GM21423 (cell line): ENCODE measurements at regions not wholly inside any gene's neighbourhood (a gene's known extent, or its start where the extent isn't known, plus 50 kb on each side); places are given as distances from the start of the nearest gene placed in this dataset.

Experiments used
- ATAC-seq: cut with Tn5 transposase; IDR thresholded peaks from one replicate; pipeline ENCODE4 v1.9.1; 2021; ENCODE audit warnings: mild to moderate bottlenecking, moderate library complexity; ENCODE audit not compliant: unreplicated experiment

DNA sequence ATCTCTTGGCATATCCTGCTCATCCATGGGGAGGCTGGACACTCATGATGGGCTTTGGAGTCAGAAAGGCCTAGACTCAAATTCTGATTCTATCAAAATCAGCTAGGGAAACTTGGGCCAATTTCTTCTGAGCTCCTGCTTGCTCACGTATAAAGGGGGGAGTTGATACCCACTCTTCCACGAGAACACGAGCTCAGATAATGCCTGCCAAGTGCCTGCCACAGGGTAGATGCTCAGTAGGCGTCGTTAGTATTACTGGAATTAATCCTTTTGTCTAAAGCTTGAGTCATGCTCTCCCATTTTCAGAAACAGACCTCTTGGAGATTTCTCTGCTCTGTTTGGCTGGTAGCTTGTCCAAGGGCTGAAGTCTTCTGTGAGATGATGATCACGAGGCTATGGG lies 238.3 kb upstream of the MVB12B start:
- no peak for ATAC-seq

DNA sequence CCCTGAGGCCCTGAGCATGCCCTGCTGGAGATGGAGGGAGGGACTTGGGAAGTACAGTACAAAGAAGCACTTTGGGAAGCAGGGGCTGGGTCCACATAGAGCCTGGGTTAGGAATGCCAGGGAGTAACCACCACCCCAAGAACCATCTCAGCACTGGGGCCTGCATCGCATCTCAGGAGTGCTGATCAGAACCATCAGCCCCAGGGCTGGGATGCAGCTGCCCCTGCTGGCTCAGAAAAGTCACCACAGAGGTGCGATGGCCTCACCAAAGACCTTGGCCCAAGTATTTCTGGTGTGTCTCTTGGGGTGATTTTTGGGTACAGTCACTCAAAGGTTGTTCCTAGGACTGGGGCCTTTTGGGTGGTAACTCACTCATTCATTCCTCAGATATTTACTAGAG lies 236.8 kb upstream of the MVB12B start:
- no peak for ATAC-seq

DNA sequence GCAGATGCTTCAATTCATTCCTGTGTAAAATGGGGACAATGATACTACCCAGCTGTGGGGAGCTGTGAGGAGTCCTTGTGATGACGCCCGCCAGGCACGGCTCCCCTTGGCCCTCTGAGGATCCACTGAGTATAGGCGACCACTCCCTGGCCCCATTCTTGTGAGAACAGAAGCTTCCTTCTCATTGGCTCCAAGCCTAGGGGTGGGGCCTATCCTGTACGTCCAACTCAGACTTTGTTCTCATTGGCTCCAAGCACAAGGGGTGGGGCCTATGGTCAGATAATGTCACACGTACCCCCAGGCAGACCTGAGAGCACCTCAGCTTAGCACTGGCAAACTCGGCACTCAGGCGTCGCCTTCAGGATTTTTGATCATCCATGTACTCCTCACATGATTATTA lies 232.9 kb upstream of the MVB12B start:
- ATAC-seq: no peak

DNA sequence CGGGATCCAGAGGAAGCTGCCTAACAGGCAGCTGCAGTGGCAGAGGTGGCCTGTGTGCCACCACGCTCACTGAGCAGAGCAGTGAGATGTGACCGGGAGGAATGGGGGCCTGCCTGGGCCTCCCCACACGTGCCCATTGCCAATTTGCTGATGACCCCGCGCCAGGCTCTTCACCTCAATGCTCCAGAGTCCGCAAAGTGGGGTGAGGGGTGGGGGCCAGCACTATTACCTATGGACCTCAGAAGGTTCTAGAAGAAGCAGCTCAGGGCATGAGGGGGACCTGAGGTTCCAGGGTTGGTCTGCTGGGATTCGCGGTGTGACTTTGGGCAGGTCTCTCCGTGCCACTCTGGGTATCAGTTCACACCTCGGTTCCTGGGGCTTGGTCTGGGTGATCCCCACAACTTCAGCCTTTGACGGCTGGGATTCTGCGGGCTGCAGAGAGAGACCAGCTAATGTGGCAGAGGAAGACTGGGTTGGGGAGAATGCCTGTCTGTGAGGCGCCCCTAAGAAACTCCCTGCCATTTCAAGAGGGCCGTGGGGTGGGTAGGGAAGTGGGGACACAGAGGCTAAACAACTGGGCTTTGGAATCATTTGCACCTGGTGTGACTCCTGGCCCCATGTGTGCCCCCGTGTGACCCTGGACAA lies 231.0 kb upstream of the MVB12B start:
- no peak for ATAC-seq

DNA sequence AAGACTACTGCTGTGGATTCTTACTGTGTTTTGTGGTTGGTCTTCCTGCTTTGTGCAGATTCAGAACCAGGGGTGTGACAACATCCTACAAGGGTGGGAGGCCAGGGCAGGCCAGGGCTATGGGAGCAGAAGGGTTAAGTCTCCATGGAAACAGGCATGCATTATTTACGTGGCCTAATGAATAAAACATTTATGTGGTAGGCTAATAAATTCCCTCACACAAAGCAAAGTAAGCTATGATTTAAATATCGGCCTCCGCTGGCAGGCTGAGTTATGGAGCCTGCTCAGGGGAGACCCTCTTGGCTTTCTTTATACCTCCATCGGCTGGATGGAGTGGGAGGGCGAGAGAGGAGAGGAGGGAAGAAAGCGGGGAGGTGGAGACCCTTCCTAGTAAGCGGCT lies 230.3 kb upstream of the MVB12B start:
- ATAC-seq: no peak

DNA sequence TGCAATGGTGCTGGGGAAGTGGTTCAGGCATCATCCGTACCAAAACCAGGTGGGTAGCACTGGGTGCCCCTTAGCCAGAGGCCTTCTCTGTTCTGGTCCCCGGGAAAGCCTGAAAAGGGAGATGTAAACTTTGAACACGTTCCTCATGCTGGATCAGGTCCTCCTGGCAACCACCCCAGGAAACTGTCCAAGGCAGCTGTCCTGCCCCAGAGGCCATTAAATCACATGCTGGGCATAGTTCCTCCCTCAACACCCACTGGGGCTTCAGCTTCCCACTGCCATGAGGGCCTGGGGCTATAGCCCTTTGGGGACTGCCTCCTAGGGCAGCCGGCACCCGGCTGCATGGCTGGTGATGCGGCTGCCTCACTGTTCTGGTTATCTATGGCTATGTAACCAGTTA lies 228.9 kb upstream of the MVB12B start:
- ATAC-seq: no peak

DNA sequence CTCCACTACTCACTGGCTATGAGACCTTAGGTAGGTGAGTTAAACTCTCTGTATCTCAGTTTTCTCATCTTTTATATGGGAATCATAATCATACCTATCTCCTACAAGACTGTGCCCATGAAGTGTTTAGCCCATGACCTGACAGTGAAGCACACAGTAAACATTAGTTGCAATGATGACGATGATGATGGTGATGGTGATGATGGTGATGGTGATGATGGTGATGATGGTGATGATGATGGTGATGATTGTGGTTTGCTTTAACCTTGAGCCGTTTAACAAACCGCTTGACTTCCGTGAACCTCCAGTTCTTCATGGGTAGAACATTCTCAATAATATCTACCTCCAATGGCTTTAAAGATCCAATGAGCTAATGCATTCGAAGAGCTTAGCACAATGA lies 220.2 kb upstream of the MVB12B start:
- no peak for ATAC-seq

DNA sequence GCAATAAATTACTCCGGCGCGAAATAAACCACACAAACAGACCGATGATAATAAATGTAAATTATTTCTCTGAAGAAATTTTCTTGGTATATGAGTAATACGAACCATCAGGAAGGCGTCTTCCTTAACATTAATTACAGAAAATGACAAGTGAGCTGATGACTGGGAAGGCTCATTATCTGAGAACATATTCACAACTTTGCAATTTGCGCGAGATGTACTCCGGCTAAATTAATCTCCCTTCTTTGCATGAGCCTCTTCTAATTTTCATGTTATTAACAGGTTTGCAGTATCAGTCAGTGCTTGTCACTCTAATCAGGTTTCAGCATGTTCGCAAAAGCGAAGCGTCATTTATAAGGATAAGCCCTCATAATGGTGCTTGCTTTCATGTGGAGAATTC lies 218.9 kb upstream of the MVB12B start:
- no peak for ATAC-seq

DNA sequence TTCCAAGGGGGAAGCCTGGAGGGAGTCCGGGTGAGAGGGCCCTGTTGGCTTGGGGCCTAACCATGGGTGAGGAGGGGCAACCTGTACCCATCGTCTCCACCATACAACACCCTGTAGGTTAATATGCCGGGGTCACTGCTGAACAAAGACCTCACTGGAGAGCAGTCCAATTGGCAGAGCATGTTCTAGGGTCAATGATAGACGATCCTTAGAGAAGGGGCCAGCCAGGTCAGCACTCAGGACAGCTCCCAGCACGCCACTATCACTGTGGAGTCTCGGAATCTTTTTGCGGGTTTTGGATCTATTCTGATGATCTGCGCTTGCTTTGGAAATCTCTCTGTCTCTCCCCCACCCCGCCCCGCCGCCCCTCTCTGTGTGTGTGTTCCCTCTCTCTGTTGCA lies 218.4 kb upstream of the MVB12B start:
- ATAC-seq: no peak

DNA sequence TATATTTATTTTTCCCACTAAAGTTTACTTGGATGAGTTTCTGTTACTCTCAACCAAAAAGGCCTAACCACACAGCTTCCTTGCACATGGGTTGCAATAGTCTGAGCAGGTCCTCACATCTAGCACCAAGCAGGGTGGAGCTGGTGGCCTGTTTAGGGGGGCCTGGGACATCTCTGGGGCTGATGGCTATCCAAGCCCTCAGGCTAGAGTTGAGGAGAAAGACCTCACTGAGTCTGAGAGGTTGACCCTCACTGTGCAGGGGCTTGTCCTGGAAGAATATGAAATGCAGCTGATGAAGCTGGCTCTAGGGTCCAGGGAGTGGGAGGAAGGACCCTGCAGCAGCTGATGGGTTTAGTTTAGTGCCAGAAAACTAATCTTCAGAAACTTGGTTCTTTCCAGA lies 217.1 kb upstream of the MVB12B start:
- ATAC-seq: no peak

DNA sequence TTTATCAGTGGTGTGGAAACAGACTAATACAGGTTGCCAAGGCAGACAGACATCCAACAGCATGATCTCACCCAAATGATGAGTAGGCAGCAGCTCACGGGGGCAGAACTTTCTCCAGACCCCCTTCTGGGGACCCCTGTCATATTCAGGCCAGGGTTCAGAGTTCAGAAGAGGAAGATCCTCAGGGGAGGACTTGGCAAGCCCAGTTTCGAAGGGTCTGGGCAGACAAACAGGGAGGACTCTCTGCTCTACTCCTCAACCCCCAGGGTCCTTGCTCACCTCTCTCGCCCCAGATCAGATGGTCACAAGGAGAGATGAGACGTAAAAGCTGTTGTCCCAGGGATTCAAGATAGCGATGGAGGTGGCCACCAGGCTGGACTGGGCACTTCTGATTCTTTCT lies 215.1 kb upstream of the MVB12B start:
- no peak for ATAC-seq

DNA sequence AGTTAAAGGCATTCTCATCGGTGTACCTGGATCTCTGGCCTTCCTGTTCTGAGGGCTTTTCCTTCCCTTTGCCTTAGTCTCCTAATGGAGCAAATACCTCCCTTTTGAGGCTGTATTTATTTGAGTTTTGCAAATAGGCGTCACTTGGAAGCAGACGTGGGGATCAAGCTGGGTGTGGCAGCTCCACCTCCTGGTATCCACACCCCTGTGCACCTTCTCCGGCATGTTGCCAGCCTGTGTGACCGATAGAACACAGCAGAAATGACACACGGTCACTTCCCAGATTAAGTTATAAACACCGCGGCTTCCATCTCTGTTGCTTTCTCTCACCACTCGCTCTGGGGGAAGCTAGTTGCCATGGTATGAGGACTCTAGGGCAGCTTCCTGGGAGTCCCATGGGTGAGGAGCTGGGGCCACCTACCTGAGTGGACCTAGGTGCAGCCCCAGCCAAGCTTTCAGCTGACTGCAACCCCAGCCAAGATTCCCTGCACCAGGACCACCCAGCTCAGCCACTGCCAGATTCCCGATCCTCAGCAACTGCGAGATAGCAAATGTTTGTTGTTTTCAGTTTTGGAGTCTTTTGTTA lies 214.4 kb upstream of the MVB12B start:
- ATAC-seq: no peak

DNA sequence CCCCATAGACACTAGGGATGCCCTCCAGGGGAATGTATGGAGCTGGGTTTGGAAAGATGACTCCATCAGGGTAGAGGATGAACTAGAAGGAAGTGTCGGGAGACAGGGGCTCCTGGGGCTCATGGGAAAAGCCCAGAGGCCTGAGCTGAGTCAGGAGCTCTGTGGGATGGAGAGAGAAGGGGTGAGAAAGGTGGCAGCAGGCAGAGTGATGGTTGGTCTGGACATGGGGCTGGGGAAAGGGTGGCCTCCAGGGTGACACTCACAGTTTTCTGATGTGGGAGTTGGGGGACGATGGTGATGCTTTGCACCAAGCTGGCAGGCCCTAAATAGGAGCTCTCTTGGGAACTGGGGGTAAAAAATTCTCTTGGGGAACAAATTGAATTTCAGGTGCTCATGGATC lies 213.5 kb upstream of the MVB12B start:
- no peak for ATAC-seq

DNA sequence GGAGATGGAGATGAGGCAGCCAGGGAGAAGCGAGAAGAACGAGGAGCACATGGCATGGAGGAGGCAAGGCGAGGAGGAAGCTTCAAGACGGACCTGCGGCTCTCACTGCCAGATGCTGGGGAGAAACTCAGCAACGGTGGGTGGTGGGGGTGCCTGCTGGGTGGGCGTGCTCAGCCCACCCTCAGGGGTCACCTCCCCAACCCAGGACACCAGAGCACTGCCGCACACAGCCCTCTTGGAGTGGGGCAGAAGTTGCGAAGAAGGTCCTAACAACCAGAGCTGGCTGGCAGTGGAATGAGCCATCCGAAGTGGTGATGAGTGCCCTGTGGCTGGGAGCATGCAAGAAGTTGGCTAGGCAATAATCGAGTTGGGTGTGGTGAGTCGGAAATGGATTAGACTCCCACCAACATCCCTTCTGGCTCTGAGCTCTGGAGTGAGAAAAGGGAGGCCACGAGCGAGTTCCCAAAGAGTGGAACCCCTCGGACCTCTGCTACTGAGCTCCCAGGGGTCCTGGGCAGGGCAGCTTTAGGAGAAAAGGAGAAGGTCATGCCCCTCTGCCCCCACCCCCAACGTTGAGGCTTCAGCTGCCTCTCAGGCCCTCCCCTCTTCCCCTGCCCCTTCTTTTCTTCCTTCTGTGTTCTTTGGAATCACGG lies 212.7 kb upstream of the MVB12B start:
- ATAC-seq: no peak

DNA sequence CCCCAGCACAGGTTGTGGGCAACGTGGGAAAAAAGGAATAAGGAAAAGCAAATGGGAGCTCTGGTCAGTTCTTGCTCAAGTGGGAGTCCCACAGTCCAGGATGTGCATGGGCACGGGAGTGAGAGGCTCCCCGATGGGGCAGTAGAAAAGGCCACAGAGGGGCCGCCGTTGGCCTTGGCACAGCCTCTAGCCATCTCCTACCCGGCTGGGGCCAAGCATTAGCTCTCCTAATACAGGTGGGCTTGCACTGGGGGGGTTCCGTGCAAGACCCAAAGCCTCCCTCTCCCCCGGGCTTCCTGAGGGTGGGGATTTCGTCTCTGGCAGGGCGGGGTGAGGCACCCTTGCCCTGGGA lies 212.2 kb upstream of the MVB12B start:
- no peak for ATAC-seq

DNA sequence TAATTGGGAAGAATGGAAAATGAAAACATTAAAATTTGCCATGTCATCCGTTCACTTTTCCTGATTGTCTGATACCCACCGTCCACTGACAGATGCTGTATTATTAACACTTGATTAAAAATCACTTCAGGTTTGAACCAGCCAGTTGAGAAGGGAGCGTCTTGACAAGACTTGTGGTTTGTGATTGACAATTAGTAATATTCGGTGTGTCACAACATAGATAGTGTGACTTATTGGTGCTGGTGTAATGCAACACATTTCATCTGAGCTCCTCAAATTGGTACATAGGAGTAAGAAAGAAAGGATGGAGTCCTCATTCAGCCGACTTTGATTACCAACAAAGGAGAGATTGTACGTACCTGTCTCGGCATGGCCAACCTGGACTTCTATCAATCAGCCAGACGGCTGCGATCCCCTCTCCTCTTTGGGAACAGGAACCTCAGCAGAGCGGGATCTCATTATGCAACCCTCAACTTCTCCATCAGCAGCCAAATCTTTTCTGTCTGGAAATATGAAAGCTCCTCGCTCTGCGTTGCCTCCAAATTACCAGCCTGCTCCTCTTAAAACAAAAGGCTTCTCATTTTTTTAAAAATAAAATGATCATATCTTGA lies 211.7 kb upstream of the MVB12B start:
- ATAC-seq: no peak

DNA sequence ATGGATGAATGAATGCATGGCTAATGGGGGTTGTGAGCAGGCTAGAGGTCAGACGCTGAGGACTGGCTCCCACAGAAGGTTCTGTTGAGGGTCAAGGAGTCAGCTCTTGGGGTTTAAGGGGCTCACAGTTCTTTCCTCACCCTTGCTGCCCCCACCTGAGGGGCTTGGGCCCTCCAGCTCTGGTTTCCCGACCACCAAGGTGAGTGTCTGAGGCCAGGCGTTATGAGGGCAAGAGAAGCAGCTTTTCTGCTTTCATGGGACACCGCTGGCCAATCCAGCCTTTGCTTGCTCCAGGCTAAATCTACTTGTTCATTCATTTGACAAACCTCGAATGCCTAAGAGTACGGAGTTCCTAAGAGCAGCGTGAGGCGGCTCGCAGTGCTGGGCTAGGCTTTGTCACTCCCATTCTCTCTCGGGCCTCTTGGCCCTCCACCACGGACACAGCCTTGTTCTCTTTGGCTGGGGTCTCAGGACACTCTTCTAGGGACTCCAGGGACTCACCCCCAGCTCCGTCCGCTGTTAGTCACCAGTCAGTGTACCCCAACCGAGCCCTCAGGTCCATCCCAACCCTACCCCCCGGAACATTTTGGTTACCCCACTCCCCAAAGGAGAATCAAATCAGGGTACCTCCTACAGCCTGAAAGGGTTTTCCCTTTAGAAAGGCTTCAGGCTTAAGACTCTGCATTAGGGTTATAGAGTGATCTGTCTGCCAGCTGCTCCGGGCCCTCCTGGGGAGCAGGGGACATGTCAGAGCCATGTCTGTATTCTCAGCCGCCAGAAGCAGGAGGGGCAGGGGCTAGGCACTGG lies 210.1 kb upstream of the MVB12B start:
- no peak for ATAC-seq

DNA sequence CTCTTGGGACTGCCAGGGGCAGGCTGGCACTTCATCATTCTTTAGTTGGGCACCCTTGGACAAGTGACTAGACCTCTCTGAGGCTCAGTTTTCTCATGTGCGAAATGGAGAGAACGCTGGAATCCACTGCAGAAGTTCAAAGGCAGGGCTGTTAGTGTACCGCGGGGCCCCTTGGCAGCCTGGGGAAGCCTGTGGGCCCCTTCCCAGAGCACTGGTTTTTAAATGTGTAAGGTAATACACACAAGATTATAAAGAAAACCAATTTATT lies 209.5 kb upstream of the MVB12B start:
- ATAC-seq: no peak

DNA sequence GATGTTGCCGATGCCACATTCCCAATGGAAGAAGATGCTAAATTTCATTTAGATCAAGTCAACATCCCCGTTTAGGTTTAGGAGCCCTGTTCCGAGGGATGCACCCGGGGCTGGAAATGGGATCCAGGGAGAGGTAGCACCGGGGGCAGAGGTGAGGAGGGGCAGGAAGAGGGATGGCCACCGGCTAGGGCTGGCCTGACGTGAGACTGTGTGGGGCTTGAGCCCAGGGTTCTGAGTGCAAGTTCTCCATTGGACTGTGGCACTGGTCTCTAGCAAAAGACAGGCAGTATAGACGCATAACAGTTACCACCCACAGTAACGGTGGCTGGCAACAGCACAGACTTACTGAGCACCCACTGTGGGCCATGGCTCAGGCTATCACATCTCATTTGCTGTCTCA lies 209.0 kb upstream of the MVB12B start:
- ATAC-seq: no peak

DNA sequence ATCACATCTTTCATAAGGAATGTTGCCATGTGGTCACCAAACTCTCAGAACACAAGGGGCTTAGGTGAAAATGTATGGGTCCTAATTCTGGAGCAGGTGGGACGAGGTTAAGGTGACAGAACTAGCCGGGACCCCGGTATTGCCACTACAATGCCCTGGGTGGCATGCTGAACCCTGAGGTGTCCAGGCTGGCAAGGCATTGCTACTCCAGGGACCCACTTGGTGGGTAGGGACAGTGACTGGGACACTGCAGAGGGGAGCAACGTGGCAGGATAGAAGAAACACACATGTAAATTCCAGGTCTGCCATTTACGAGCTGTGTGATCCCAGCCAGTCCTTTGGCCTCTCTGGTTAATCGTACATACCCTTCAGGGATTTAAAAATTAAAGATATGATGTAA lies 206.9 kb upstream of the MVB12B start:
- no peak for ATAC-seq

DNA sequence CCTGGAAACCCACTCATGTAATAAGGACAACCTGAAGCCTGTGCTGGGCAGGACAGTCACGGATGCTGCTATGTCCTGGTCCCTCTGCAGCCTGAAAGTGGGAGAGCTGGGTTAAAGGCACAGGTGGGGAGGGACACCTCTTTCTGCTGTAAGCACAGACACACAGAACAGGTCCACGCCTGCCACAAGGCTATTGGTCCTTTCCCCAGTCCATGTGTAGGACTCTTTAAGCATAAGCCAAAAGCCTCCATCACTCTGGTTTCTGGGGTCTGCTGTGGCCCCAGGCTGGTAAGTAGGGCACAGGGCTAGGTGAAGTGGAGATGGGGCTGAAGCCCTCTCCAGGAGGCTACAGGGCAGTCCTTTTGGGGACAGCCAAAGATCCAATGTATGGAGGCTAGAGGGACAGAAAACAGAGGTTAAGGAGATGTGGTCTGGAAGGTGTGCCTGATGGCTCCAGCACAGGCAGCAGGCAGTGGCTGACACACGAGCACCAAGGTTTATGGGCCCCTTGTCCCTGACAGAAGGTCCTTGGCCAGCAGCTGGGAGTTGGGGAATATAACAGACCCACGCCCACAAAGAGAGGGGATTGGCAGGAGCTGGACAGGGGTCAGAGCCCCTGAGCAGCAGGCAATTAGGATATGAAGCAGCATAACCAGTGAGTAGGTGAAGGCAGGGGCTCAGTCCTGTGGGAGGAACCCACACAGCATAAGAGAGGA lies 203.6 kb upstream of the MVB12B start:
- ATAC-seq: no peak
